ENCODE measurements at regions not wholly inside any gene's neighbourhood (a gene's known extent, or its start where the extent isn't known, plus 50 kb on each side); places are given as distances from the start of the nearest gene placed in this dataset.
"Not testable (repeated sequence)": the region's sequence is repeated elsewhere in the genome, so short reads cannot be mapped to it uniquely, and the experiment has no call there.

DNA sequence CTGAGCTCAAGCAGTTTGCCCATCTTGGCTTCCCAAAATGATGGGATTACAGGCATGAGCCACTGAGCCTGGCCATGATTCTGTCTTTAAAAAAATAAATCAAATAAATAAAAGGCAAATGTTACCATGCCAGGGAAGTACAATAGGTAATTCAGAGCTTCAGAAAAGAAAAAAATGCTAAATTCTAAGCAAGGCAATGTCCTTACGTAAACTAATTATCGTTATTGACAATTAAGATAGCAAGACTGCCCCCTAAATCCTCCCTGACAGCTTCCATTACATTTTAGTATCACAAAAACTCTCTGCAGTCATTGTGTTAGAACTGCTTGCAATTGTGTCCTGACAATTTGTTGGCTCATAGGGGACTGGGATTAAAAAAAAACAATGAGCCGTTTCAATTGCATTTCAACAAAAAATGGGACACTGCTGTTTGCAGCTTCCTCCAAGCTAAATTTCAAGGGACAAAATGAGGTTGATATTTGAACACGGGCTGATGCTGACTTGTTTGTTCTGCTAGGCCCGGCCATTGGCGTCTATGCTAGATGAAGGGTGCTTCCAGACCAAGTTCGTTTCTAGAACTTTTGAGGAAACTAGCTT is 88.9 kb downstream of the MOGAT1 start:
- DNase-seq (ENCODE audit: low spot score): no peak

DNA sequence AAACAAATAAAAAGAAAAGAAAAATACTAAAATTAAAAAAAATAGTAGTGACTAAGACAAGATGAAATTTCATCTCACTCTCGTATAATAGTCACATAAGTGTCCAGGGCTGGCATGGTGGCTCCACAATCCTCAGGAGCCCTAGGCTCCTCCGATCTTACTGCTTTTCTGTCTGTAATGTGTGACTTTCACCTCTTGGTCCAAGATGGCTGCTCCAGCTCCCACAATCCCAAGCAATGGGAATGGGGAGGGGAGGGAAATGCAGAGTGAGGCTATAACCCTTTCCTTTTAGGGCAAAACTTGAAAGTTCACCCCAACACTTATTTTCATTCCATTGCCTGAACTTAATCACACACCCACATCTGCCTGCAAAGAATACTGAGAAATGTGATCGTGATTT is 90.4 kb downstream of the MOGAT1 start:
- no peak for DNase-seq (ENCODE audit: low spot score)

DNA sequence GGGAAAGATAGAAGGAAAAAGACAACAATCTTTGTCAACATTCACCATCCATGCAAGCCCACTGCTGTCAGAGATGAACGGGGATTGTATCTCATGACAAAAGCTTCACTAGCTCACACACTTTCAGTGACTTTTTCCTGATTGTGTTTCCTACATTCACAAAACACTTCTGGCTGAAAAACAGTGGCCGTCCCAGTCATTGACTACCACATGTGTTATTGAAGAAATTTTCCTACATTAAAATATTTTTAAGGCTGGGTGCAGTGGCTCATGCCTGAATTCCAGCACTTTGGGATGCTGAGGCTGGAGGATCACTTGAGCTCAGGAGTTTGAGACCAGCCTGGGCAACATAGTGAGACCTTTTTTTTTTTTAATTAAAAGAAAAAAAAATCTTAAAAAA is 90.9 kb downstream of the MOGAT1 start:
- no peak for DNase-seq (ENCODE audit: low spot score)

DNA sequence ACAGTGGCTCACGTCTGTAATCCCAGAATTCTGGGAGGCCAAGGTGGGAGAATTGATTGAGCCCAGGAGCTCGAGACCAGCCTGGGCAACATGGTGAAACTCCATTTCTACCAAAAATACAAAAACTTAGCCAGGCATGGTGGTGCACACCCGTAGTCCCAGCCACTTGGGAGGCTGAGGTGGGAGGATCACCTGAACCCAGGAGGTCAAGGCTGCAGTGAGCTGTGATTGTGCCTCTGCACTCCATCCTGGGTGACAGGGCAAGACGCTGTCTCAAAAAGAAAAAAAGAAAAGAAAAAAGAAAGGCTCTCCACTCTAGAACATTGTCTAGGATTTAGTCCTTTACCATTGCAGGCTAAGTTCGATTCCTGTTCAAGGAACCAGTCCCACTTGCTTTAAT is 94.4 kb downstream of the MOGAT1 start:
- DNase-seq (ENCODE audit: low spot score): not testable (repeated sequence)

DNA sequence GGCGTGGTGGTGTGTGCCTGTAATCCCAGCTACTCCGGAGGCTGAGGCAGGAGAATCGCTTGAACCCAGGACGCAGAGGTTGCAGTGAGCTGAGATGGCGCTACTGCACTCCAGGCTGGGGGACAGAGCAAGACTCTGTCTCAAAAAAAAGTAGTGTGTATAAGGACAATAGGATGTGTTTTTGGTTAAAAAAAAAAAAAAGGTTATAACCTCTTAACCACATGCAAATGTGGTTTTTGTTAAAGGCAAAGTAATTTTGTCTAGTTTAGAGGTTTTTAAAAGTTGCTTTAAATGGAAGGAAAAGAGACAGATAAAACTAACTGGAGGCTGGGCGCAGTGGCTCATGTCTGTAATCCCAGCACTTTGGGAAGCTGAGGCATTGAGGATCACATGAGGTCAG is 92.8 kb upstream of the ACSL3 start:
- not testable (repeated sequence) for DNase-seq (ENCODE audit: low spot score)

DNA sequence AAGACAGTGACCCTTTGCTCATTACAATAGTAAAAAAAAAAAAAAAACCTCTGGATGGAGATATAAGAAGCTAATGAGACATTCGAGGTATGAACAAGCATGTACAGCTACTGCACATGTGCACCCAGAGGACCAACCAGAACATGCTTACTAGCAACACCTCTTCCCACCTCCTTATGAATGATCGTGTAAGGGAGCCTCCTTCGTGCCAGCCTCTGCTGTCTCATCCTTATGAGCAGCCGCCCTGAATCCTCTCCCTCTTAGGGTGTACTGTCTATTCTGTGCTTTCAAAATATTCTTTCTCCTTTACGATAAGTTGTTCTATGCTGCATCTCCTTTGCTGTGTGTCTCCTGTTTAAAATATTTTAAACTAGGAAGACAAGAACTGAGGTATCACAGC is 91.4 kb upstream of the ACSL3 start:
- no peak for DNase-seq (ENCODE audit: low spot score)

DNA sequence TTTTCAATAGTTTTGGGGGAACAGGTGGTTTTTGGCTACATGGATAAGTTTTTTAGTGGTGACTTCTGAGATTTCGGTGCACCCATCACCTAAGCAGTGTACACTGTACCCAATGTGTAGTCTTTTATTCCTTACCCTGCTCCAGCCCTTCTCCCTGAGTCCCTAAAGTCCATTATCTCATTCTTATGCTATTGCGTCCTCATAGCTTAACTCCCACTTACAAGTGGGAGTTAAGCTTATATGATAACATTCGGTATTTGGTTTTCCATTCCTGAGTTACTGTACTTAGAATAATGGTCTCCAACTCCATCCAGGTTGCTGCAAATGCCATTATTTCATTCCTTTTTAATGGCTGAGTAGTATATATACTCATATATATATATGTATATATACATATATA is 90.9 kb upstream of the ACSL3 start:
- no peak for DNase-seq (ENCODE audit: low spot score)

DNA sequence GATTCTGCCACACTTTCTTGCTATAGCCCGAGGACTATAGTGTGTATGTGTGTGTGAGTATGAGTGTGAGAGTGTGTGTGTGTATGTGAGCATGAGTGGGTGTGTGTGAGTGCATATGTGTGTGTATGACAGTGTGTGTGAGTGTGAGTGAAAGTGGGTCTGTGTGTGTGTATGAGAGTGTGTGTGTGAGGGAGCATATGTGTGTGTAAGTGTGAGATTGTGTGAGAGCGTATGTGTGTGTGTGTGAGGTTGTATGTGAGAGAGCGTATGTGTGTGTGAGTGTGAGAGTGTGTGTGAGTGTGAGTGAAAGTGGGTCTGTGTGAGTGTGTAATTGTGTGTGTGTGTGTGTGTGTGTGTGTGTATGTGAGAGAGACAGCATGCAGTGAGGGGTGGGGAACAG is 89.0 kb upstream of the ACSL3 start:
- DNase-seq (ENCODE audit: low spot score): no peak

DNA sequence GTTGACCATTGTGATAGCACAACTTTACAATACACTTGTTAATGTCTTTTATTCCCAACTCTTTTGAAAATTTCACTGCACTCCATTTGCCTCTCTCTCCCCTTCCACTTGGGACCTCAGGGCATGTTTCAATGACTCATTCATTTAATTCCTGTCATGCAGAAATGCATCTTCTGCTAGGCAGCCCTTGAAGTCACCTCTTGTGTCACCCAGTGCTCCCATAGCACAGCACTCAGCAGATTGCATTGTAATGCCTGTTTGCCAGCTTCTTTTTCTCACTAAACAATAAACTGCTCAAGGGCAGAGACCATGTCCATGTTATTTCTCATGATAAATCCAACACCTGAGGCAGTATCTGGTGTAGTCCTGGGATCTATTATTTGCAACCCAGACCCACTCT is 85.9 kb upstream of the ACSL3 start:
- DNase-seq (ENCODE audit: low spot score): no peak

DNA sequence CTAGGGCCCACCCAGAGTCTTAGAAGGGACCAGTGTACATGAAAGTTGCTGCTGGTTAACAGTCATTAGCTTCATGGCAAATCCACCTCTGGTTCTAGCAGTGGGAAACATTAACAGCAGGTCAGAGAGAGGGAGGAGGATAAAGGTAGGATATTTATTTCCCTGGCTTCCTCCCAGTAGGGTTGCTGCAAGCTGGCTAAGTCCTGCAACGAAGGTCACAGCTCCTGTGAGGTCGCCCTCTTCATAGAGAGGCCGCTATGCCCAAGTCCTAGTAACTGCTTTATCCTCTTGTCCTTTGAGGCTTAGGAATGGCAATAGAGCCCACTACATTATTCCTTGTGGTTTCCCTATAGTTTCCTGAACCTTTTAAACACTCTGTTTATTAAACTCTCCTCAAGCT is 84.0 kb upstream of the ACSL3 start:
- DNase-seq (ENCODE audit: low spot score): no peak

DNA sequence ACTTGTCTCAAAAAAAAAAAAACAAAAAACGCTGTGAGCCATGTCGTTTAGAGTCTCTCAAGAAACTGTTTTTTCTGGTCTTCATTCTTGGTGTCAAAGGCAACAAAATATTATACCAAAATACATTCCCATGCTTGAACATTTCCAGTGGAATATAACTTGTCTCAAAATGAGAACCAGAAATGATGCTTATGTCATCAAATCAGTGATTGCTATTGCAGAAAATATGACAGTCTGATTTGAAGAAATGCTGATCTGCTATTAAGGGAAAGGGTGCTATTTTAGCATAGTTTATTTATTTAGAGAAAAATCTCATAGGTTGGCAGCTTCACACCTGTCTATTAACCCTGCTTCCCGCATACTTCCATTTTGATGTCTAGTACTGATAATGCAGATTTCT is 82.4 kb upstream of the ACSL3 start:
- no peak for DNase-seq (ENCODE audit: low spot score)

DNA sequence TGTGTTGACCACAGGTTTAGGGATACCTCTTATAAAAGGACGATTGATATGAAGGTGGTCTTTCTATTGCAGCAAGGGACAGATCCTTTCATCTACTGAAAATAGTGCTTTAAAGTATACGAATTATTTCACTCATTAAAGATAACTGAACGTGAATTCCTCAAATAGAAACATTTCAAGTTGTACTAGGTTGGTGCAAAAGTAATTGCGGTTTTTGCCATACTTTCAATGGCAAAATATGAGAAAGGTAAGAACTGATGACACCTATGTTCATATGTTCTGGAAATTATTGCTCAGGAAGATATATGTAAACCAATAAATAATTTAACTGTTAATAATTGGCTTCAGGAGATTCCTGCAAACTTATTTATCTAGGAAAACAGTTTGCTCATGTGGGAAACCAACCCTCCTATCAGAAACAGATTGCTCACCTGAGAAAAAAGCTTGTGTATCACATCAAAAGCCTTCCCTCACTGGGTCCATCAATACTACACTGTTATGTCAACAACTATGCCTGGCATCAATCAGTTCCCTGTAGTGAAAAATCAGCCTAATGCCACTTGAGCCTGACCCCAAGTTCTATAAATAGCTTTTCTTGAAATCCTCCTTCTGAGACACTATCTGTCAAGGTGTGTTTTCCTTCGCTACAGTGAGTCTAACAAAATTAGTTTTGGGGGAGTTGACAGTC is 81.5 kb upstream of the ACSL3 start:
- DNase-seq (ENCODE audit: low spot score): no peak

DNA sequence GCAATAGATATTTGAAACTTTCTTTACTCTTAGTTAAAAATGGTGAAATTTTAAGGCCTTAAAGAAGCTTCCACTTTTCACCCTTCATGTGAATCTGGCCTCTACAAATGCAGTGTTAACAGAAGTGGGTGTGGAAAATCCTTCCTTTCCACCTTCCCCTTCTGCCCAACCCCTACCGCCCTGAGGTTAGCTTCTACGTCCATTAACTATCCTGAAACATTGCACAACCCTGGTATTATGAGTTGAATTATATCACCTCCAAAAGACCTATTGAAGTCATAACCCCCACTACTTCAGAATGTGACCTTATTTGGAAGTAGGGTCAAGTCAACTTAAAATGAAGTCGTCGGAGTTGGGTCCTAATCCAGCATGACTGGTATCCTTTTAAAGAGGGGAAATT is 80.8 kb upstream of the ACSL3 start:
- no peak for DNase-seq (ENCODE audit: low spot score)

DNA sequence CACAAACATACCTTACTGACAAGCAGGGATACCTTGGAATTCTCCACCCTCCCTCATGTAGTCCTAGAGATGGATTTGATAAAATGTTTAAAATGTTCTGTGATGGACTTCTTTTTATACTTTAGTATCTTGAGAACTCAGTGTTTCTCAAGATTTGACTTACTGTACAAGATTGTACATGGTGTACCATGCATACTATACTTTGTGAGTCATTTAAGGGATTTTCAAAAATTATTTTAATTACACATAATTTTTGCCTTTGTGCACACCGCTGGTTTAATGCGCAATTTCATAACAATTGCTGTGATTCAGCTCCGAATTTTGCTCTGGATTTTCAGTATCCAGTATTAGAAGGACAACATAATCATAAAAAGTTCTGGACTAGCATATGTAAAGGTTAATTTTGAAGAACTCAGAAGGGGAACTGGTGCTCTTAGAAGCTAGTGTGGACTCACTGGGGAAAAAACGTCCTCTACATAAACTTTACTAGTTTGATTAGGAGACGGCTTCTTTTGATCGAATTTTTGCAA is 78.6 kb upstream of the ACSL3 start:
- DNase-seq (ENCODE audit: low spot score): no peak

DNA sequence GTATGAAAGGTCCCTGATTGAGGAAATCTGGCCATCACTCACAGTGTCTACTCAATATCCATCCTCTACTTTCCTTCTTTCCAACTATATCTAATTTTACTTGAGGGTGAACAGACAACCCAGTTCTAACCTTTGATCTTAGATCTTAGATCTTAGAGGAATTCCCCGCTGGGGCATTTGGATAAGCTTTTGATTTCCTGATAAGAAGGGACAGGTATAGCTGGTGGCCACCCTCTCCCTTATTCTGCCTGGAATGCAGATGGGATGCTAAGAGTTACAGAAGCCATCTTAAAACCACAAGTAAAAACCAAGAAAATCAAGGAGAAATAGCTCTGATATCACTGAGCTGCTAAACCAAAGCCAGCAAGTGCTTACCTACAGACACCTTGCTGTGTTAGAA is 77.2 kb upstream of the ACSL3 start:
- no peak for DNase-seq (ENCODE audit: low spot score)

DNA sequence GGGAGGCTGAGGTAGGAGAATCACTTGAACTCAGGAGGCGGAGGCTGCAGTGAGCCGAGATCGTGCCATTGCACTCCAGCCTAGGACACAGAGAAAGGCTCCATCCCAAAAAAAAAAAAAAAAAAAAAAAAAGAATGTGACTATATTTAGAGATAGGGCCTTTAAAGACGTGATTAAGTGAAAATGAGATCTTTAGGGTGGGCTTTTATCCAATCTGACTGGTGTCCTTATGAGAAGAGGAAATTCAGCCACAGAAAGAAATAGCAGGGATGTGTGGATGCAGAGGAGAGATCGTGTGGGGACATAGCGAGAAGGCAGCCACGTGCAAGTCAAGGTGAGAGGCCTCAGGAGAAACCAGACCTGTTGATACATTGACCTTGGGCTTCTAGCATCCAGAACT is 69.9 kb upstream of the ACSL3 start:
- DNase-seq (ENCODE audit: low spot score): no peak

DNA sequence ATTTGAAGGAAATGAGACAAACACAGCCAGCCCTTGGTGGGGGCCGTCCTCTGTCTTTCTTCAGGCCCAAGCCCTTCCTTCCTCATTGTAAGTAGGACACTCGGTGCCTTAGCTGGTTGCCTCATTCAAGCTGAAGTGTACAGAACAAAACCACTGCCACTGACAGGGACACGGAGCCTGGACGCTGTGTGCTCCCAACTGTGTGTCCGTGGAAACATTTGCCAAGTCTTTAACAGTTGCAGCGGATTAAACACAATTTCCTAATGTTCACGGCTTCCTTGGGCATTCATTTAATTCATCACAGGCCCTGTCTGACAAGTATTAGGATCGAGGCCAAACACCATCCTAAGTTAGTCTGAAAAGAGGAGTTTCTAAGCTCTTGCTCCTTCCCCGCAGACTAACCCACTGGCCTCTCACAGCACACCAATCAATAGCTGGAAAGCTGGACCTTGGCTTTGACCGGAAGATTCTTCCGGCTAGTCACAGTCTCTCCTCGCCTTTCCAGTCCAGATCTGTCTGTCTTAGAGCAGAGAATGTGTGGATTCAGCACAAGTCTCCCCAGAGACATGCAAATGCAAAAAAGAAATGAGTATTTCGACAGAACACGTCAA is 68.7 kb upstream of the ACSL3 start:
- peak; percentile 51 for DNase-seq (ENCODE audit: low spot score)

DNA sequence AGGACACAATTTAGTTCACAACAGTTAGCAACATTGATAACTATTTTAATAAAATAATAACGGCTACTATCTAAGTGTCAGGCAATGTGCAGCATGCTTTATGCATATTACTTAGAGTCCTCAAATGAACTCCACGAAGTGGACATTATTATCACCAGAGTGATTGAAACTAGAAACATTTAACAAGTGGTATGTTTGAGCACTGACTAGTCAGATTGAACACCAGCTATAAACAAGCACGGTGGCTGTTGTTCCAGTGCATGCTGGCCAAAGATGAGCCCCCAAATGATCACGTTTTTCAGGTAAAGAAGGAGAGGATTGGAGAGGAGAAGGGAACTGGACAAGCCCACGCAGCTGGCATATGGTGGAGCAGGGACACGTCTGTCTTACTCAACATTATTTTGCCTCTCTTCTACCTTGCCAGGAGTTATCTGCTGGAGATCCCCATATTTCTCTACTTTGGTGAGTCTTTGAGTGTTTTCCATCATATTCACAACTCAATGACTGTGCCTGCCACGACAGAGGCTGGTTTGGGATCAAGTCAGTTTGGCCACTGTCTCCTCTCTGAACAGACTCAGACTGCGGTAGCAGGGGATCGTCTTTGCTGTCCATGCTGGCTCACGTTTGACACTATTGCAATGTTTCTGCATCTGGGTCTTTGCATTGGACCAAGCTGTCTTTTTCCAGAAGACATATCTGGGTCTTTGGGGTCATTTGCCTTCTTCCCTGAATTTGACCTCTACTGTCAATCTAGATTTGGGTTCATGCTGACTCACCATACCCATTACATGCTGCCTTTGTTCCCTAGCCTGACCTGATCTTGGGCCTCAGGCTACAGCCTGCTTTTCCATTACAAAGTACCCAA is 66.0 kb upstream of the ACSL3 start:
- no peak for DNase-seq (ENCODE audit: low spot score)

DNA sequence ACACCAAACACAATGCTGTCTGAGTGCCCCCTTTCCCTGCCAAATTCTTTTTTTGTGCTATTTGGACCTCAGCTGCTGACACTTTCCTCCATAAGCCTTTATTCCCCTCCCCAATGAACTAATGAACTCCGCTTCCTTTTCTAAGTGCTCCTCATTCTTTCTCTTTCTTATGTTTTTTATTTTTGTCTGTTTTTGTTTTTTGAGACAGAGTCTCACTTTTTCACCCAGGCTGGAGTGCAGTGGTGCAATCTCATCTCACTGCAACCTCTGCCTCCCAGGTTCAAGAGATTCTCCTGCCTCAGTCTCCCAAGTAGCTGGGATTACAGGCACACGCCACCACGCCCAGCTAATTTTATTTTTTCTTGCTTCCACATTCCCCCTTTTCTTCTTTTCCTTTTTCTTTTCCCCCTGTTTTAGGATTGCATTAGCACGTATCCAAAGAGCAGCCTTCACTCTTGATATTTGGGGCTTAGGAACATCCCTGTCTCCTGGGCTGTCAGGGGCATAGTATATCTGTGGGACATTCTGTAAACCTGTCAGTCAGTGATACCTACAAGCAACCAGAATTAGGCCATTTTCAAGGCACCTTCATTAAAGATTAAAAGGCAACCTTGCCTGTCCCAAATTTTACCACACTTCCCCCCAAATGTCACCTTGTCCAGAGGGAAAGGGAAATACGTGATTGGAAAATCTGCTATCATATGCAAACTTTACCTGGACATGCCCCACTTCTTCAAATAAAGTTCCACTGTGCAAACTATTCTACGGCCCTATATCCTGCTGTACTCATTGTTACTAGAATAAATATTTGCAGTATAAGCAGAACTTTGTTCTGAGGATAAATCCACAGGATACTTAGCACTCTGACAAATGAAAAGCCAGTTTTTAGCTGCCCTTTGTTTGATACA is 65.1 kb upstream of the ACSL3 start:
- no peak for DNase-seq (ENCODE audit: low spot score)

DNA sequence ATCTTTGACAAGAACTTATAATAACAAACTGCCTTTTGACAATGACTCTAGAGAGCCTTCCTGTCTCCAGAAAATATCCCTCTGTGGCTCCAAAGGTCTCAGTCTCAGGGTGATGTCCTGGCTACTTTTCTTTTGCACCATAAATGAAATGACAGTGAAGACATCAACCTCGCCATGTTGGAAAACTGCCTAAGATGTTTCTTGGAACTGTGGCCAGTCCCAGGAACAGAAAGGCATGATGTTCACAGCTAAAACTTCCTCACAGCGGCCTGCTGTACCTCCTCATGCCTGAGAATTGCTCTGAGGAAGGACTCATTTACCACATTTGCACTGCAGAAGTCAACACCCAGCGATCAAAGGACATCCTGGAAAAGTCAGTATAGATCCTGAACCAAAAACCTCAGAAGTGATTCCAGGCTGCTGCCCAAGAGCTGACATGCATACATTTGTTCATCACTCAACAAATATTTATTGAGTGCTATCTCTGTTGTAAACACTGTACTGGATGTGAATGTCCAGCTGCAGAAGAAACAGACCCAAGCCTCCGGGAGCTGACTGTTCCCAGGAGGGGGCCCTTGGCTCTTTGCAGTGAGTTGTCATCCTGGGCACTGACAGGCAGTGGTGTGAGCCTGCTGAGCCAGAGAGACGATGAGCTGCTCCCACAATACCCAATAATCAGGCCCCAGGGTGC is 64.3 kb upstream of the ACSL3 start:
- no peak for DNase-seq (ENCODE audit: low spot score)

DNA sequence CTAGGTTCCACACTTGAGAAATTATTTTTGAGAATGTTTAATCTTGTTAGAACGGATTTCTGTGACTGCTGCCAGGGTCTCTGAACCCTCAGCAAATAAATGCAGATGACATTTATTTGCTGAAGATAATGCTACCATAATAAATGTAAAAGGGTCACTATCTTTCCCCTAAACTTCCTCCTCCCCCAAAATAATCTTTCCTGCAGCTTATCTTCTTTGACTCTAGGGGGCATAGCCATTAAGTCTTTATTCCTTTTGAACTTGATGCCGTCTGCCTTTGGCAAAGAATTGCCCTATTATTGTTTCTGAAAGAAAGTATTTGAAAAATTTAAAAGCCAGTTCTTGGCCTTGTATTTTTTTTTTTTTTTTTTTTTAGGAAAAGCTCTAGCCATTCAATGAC is 63.6 kb upstream of the ACSL3 start:
- DNase-seq (ENCODE audit: low spot score): no peak

Measured in mucosa of gallbladder (tissue), 1 donor.